ENCODE measurements at regions not wholly inside any gene's neighbourhood (a gene's known extent, or its start where the extent isn't known, plus 50 kb on each side); places are given as distances from the start of the nearest gene placed in this dataset.

DNA sequence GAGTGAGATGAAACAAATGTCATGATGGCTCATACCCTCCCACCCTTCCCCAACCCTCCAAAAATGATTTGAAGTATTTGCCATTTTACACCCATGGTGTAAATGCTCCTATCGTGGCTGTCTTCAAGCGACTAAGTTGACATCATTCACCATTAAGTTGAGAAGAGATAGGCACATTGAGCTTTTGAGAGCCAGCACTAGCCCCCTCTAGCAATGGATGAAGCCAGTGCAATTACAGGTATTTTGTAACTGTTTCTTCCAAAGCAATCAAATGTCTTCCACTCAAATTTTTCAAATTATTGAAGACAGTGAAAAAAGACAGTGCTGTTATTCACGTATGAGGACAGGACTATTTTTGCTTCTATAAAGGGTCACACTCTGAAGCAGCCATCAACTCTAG is 371.5 kb upstream of the KLF4 start:
- TF ChIP-seq POLR2A (IDR thresholded peaks at IDR 0.05; ENCODE audit: low read length): no peak
- TF ChIP-seq GATA1 (IDR thresholded peaks at IDR 0.05; ENCODE audit: low read depth, low read length): no peak

All from erythroblast (primary cell).